GM19035 (cell line): ENCODE measurements at regions not wholly inside any gene's neighbourhood (a gene's known extent, or its start where the extent isn't known, plus 50 kb on each side); places are given as distances from the start of the nearest gene placed in this dataset.

Experiments used
- ATAC-seq: cut with Tn5 transposase; IDR thresholded peaks from one replicate; pipeline ENCODE4 v1.9.1; 2021; ENCODE audit not compliant: unreplicated experiment

GRCh38 chr19:29371251-29372090 is 154.3 kb upstream of the VSTM2B start:
- no peak for ATAC-seq

GRCh38 chr19:29372091-29372415 is 153.7 kb upstream of the VSTM2B start:
- no peak for ATAC-seq

DNA sequence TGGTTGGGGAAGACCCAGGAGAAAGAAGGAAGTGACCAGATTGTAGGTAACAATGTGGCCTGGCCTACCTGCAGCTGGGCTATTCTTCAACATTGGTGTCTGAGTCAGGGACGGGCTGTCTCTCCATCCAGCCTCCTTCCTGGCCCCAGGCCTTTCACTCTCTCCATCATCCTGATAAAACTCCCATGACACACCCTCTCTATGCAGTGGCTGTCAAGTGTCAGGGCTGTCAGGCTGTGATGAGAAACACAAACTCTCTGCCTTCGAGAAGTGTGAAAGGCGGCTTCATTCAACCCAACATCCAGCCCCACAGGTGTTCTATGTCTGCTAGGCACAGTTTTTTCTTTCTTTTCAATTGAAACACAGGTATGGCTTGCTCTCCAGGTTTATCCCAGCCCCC is 153.3 kb upstream of the VSTM2B start:
- ATAC-seq: no peak

DNA sequence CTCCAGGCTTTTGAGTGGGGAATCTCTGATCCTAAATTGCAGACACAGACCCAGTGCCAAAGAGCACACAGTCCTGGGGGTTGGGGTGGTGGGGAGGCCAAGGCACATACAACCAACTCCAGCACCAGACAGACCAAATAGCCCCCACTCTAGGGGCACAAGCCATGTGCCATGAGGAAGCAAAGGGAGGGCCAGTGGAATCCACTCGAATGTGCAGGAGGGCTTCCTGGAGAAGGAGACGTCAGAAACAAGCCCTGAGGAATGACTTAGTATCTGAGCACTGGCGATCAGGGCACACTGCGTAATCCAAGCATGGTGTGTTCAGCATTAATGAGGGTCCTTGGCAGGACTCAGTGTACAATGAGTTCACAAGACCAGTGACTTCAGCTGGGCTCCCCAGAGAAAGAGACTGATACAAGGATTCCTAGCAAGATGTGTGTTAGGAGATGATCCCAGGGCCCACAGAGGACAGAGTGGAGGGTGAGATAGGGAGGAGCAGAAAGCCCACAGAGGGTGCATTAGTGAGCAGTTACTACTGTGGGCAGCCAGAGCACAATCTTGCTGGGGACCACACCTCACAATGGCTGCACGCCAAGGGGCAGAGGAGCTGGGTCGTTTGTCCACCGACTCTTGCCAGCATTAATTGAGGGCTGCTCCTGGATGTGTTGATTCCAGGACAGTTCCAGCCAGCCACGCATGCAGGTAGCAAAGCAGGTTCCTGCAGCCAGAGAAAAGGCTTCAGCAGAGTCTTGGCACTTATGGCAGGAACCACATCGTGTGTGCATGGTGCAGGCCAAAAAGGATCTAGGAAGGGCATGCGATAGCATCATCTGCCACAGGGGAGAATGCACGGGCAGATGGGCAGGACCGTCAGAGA is 152.6 kb upstream of the VSTM2B start:
- ATAC-seq: no peak

DNA sequence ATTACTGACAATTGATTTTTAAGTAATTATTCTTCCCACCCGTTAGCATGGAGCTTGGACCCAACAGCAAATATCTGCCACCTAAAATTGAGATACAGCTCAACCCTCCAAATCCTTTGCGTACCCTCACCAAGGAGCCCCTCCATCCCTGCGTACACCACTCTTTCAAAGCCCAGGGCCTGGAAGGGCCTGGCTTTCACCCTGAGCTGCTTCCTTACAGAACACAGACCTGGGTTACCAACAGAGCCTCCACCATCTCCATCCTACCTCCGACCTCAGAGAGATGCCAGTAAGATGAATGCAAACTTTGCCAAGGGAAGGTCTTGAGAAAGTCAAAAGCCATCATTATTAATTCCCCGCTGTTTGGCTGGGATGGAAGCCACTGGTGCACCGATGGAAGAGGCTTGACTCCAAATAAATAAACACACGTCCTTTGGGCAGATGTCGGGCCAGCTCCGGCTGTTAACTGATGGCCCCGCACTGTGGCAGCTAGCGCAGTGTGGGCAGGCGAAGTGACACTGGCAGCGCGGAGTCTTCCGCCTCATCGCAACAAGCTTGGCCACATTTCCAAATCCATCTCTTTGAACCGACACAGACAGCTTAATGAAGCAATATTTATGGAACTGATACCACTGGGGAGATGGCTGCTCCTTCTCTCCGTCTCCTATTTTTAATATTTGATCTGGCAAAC is 150.2 kb upstream of the VSTM2B start:
- no peak for ATAC-seq

- ATAC-seq: no peak
Observed at GRCh38 chr19:29376855-29377354, 148.9 kb upstream of the VSTM2B start.

DNA sequence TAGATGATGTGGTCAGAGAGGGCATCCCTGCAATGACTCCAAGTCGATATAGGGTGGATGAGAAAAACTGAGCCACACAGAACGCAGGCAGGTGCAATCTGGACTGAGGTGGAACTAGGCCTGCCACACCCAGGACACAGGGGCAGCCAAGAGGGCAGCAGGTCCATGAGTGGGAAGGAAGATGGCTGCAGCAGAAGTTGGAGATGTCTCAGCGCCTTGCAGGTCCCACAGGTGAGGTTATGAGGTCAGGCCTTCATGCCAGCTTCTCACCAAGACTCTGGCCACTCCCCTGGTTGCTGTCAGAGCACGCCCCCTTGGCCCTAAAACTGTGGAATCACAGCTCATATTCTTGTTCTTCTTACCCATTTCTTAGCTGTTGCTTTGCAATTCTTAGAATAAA is 147.7 kb upstream of the VSTM2B start:
- ATAC-seq: no peak

DNA sequence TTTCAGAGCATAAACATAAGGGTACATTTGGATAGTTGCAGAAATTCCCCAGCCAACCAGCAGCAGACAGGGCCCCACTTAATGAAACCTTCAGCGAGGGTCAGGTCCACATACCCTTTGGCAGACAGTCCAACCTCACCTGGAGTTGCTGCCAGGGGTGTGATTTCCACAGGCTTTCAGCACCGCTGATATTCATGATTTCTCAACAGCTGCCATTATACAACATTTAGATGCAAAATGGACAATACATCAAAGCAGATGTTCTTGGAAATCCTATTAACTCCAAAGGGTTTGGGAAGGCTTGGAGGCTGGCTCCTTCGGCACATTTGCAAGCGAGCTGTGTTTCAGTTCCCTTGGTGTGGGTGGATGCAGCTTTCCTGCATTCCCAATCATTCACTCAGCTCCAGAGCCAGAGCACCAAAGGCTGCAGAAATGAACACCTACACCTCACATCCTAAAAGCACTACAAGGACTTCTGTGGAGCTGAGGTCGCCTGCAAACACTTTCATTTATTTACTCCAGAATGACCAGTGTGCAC is 147.2 kb upstream of the VSTM2B start:
- ATAC-seq: no peak

GRCh38 chr19:29379257-29380021 is 146.4 kb upstream of the VSTM2B start:
- no peak for ATAC-seq

DNA sequence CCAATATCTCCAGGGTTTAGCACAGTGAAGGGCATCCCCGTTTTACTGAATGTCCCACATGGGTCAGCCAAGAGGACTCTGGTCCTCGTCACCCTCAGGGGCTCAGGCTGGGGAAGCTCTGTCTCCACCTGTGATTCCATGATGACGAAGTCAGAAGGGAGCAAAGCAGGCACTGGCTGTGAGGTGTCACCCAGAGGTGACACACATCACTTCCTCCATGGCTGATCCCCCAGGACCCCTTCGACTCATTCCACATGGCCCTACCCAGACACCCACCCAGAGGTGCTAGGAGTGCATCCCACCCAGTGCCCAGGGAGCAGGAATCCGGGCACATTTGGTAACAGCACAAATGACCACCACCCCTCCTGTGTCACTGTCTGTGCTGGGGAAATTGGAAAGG is 145.2 kb upstream of the VSTM2B start:
- no peak for ATAC-seq

- no peak for ATAC-seq
Observed at GRCh38 chr19:29381353-29382203, 144.2 kb upstream of the VSTM2B start.

DNA sequence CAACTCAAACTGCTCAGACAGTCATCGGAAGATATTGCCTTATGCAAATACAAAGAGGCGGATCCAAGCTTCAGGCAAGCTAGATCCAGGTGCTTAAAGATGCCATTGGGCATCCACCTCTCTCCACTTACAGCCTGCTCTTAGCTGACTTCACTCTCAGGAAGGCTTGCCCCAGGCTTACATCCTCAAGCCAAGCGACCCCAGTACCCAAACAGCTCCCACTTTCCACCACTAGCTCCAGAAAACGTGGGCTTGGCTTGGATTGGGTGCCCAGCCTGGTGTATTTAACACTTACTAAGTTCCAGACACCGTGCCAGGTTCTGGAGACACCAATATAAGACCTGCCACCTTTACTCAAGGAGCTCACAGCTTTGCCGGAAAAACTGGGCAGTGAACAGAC is 142.1 kb upstream of the VSTM2B start:
- ATAC-seq: no peak

DNA sequence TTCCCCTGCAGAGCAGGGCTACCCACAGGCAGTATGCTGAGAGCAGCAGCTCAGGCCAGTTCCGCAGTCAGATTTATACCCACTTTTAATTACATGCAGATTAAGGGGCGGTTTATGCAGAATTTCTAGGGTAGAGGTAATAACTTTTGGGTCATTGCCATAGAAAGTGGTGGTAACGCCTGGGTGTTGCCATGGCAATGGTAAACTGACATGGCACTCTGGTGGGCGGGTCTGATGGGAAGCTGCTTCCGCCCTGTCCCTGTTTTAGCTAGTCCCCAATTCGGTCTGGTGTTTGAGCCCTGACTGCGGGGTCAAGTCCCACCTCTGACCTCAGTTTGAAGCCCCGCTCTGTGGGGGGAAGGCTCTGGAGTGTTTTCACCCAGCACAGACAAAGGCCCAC is 141.1 kb upstream of the VSTM2B start:
- no peak for ATAC-seq

- ATAC-seq: no peak
Observed at GRCh38 chr19:29385191-29385795, 140.5 kb upstream of the VSTM2B start.

DNA sequence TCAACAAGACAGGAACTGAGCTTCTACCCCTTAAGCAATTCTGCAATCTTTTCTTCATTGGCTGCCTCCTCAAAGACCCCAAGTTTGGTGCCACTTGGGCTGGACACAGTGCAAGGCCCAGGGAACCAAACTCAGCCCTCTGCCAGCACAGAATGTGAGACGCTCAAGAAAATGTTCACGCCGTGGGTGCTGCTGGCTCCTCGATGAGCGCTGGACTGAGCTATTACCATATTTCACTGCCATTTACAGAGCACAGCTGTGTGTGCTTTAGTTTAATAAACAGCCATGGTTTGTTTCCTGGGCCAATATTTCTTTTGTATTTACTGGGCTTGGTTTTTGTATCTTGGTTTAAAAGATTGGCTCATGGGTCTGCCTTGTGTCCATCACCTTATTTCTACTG is 138.8 kb upstream of the VSTM2B start:
- ATAC-seq: no peak

DNA sequence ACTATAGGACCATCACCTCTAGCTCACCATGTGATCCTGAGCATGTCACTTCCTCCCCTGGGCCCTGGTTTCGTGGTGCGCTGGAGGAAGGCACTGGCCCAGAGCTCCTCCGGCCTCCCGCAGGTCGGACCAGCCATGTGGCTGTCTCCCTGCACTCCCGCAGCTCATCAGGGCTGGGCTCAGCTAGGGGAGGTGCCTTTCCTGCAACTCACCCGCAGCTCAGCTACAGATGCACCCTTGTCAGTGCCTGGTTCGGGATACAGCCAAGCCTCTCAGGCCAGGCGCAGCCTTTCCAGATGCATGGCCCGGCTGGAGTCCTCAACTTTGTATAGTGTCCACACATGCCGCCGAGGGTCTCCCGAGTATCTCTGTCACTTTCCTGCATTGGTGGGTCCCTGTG is 138.2 kb upstream of the VSTM2B start:
- no peak for ATAC-seq

DNA sequence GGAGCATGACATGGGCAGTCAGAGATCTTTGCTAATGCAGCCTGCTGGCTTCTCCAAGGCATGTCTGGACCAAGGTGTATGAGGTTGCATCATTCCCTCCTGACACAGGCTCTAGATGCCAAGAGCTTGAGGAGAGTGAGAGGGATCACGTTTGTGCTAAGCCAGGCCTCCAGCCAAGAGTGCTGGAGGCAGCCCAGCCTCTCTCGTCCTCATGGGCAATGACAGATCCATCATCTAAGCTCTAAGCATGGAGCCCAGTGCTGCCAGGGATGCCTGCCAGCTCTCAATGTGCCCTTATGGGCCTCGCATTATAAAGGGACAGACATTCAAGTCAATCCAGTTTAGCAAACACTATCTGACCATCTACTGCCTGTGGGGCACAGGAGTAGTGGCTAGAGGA is 136.3 kb upstream of the VSTM2B start:
- ATAC-seq: no peak

GRCh38 chr19:29390742-29391141 is 135.1 kb upstream of the VSTM2B start:
- ATAC-seq: no peak

DNA sequence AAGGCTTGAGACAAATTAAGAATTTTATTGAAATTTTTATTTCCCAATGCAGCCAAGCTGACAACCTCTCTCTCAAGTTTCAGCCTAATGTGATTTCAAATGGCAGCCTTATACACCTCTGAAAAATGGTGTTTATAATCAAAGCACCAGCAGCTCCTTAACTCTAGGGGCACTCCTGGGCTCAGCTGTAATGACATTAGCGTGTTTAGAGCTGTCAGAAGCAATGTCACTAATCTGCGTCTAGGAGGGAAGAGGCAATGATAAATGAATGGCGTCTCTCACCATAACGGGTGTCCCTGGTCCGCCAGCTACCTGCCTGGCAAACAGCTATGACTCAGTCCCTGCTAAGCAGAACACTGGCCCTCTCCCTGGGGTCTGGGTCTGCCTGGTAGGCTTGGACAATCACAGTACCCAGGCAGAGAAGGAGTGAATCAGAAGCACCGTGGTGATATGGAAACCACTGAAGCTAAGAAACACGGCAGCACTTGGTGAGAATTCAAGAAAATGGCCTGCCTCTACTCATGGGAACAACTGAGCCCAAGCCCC is 131.8 kb upstream of the VSTM2B start:
- no peak for ATAC-seq
